22Rv1 (cell line): ENCODE measurements at regions not wholly inside any gene's neighbourhood (a gene's known extent, or its start where the extent isn't known, plus 50 kb on each side); places are given as distances from the start of the nearest gene placed in this dataset.

Experiments
- H3K27ac ChIP-seq: fragments of 450-650 bp; 2 replicates; pipeline ENCODE4 v1.5.1; 2017
- ZFX ChIP-seq: fragments of 450-650 bp; IDR thresholded peaks from 2 replicates; pipeline ENCODE4 v1.6.1; 2017; ENCODE audit warnings: antibody characterized with exemption, borderline replicate concordance
- TF ChIP-seq, protein P1 (sequence below): fragments of 450-650 bp; IDR thresholded peaks from 2 replicates; pipeline ENCODE4 v1.5.1; 2017; ENCODE audit warnings: mild to moderate bottlenecking

DNA sequence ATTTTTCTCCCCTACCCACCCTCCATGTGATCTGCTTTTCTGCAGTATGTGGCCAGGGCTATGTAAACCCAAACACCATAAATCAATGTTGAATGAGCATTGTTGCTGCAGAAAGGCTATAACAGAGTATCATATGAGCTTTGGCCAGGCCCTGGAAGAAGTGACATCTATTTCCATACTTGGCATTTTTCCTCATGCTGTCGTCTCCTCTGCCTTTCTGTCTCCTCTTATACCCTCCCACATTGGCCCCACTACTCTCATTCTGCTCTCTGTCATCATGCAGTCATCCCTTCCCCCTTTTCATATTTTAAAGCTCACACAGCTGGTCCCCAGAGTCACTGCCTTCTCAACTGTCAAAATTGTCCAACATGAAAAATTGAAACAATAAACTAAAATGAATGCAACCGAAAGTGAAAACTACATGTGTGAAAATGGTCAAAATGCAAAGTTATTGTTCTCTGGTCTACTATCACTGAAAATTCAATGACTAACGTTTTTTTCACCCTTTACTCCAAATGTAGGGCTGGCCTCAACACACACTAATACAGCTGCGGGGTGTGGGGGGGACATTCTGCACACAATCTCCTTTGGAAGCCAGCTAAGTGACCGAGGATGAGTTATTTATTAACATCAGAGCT, 290.7 kb upstream of the TMPO start:
- TF ChIP-seq, protein P1, sequence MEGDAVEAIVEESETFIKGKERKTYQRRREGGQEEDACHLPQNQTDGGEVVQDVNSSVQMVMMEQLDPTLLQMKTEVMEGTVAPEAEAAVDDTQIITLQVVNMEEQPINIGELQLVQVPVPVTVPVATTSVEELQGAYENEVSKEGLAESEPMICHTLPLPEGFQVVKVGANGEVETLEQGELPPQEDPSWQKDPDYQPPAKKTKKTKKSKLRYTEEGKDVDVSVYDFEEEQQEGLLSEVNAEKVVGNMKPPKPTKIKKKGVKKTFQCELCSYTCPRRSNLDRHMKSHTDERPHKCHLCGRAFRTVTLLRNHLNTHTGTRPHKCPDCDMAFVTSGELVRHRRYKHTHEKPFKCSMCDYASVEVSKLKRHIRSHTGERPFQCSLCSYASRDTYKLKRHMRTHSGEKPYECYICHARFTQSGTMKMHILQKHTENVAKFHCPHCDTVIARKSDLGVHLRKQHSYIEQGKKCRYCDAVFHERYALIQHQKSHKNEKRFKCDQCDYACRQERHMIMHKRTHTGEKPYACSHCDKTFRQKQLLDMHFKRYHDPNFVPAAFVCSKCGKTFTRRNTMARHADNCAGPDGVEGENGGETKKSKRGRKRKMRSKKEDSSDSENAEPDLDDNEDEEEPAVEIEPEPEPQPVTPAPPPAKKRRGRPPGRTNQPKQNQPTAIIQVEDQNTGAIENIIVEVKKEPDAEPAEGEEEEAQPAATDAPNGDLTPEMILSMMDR, result no peak
- TF ChIP-seq ZFX, result no peak
- no peak overlapping the region for H3K27ac ChIP-seq

DNA sequence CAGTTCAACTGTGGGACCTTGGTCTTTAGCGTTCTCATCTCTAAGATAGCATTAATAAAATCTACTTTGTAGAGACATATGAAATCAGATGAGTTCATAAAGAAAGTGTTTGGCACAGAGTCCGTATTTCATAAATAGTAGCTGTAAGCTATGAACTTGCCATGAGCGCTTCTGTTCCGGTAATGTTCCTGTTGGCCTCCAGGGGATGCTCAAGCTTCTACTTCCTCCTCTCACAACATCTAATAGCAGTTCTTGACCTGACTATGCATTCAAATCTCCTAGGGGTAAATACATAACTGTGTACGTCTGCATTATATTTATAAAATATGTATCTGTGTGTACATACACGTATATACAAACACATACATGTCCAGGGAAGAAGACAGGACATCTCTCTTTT, 288.2 kb upstream of the TMPO start:
- no peak overlapping the region for H3K27ac ChIP-seq
- TF ChIP-seq, protein P1, result peak; percentile 80
- TF ChIP-seq ZFX, result no peak

DNA sequence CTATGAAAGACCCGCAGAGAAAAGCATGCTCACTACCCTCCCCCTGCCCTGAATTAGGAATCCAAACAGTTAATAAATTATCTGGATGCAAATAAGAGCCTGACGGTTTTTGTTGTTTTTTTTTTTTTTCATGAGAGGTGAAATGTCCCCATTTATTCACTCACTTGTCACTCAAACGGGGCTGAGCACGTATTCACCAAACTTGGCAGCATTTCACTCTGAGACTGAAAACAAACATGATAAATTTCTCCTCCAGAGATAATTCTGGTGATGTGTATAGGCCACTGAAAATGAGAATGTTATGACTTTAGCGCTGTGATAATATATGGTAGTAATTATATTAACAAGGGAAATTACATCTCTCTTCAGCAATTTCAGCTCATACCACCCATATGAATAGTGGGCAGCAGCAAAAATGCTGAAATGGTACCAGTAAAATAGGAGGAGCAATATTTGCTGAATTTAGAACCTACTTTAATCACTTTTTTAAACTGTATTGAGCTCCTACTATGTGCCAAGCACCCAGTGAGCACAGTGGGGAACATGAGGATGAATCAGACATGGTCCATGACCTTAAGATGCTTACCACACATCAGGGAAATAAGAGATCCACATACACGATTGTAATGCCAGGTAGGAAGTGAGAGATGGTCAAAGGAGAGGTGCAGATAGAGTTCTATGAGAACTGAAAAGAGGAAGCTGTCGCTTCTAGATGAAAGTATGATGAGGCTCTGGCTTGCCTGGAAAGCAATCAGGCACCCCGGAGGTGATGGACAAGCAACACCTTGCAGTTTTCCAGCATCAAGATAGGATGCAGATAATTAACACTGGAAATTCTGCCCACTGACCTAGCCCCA, 286.5 kb upstream of the TMPO start:
- TF ChIP-seq, protein P1, result no peak
- no peak for TF ChIP-seq ZFX
- no peak overlapping the region for H3K27ac ChIP-seq

DNA sequence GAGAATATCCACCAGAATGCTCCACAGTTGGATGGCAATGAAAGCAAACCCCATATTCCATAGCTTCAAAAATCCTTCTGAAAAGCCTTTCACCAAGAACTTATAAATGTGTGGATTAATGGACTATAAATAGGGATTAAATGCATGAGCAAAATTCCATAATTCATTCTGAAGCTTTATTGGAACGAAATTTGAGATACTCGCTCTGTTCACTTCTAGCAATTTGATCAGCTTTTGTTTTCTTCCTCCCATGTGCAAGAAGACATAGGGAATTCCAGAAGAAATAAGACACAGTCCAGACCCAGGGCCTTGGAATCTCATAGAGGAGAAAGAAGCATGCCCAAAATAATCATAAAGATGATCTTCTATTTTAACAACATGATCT, 285.9 kb upstream of the TMPO start:
- no peak for TF ChIP-seq ZFX
- TF ChIP-seq, protein P1, result no peak
- no peak overlapping the region for H3K27ac ChIP-seq

DNA sequence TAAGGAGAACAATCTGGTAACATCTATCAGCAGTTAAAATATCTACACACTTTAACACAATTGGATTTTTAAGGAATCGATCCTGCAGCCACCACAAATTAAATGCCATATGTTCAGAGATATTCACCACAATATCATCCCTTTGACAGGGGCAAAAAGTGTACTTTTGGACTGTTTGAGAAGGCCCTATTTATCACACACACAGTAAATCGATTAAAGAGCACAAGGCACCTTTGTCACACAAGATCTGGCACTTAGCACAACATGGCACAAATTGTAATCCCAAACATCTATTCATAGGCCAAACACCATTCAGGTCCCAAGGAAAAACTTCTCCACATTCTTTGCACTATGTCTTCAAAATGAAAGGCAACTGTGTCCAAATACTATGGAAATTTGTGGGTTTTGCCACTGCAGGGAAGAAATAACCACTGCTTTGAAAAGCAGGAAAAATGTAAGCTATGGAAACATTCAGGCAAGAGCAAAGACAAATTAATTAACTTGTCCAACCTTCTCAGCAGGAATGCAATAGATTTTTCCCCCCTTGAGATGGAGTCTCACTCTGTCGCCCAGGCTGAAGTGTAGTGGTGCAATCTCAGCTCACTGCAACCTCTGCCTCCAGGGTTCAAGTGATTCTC, 282.5 kb upstream of the TMPO start:
- H3K27ac ChIP-seq, result no peak overlapping the region
- TF ChIP-seq, protein P1, result no peak
- TF ChIP-seq ZFX, result no peak

DNA sequence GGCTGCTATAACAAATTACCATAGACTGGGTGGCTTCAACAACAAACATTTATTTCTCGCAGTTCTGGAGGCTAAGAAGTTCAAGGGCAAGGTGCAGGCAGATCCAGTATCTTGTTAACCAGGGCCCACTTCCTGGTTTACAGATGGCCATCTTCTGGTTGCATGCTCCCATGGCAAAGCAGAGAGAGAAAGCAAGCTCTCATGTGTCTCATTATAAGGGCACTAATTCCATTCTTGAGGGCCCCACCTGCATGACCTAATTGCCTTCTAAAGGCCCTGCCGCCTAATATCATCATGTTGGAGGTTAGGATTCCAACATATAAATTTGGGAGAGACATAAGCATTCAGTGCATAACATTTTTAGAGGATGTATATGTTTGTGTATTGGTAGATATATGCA, 280.1 kb upstream of the TMPO start:
- H3K27ac ChIP-seq, result no peak overlapping the region
- TF ChIP-seq ZFX, result no peak
- TF ChIP-seq, protein P1, result no peak

DNA sequence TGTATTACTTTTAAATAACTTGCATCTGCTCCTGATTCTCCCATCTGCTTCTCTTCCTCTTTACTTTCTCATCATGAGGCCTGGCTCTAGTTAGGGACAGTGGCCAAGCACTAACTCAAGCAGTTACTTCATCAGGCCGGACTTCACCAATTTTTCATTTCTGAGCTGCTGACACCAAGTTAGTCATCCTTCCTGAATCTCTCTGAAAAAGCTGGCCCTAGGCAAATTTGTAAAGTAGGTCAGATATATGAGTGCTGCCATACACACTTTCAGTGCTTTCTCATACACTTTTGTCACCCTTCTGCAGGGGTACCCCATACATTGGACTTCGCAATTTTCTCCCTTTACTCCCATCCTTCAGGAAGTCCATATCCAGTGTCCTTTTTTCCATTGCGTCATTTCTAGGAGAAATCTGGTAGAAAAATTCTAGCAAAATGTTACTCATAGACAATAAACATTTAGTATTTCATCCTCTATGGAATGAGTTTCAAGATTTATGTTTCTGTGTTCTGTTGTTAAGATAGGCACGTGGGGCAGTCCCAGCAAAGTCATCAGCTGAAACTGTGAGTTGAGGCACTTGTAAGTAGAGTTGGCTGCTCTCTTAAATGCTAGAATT, 276.8 kb upstream of the TMPO start:
- no peak for TF ChIP-seq ZFX
- H3K27ac ChIP-seq, result no peak overlapping the region
